NCI-H1694 treated with DMSO at 0.1 percent for 48 hours (cell line): ENCODE measurements at regions not wholly inside any gene's neighbourhood (a gene's known extent, or its start where the extent isn't known, plus 50 kb on each side); places are given as distances from the start of the nearest gene placed in this dataset.
"Not testable (repeated sequence)": the region's sequence is repeated elsewhere in the genome, so short reads cannot be mapped to it uniquely, and the experiment has no call there.

Experiments used
- DNase-seq: peaks from one replicate; lab custom pipeline; 2025; lab: John Stamatoyannopoulos, UW

DNA sequence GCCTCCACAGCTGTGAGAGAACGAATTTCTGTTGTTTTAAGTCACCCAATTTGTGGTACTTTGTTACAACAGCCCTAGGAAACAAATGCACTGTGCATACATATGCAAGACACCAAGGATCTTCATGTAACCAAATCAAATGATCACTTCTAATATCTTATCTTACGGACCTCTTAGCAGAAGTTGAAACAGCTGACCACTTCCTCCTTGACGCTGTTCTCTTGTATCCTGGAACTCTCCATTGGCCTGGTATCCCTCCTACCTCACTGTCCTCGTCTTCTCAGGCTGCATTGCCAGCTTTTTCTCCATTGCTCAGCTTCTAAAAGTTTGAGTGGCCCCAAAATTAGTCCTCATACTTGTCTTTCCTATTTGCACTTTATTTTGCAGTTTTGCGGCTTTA, 200.4 kb downstream of the DLEU7 start:
- no peak for DNase-seq

DNA sequence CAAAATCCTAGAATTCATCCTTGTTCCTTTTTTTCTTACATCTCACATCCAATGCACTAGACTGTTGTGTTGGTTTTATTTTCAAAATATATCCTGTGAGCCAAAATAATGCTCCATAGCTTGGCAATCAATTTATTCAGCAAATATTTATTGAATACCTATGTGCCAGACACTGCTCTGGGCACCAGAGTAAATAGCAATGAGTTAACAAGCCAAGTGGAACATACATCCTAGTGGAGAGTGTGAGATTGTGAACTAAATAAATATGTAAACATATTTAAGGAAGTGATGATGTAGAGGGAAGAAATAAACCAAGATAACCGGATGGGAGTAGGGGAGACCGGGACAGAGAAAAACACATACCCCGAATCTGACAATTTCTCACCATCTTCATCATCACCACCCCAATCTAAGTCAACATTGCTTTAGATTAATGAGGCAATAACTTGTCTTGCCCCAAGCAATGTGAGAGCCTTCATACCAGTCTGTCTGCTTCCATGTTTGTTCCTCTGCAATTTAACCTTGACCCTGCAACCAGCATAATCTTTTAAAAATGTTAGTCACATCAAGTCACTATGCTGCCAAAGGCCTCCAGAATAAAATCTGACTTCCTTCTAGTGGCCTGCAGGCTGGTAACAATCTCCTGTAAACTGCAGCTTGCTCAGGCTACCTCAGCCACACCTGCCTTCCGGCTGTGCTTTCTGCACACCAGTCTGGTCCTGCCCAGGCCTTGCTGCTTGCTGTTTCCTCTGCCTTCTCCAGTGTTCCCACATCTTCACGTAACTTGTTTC, 199.2 kb downstream of the DLEU7 start:
- DNase-seq, result no peak

DNA sequence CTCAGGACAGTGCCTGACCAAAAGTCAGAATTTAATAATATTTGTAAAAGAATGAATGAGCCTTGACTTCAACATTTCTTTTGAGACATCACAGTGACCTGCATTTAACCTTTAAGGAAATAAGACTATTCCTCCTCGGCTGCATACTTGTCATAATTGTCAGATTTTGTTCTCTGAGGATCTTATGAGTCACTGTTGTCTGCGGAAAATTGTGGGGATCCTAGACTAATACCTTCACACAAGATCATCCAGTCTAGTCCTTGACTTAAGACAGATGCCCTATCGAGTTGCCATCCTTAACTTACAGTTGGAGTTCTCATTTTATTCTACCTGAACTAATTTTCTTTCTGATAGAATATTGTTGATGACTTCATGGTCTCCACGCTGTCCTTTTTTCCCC, 198.4 kb downstream of the DLEU7 start:
- no peak for DNase-seq

DNA sequence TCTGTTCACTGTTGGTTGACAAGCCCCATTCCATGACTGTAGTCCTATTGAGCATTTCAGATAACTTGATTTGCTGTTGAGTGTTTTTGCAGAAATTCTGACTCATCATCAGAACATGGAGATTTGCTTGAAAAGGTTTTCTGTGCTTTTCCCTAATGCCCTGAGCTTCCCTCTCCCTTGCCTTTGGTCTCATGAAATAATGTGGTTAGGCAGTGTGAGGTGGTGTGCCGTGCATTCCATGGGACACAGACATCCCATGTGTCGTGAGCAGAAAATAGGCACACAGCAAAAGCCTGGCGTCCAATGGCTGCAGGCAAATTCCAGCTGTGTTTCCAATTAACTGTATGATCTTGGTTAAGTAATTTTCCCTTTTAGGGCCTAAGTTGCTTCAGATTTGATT, 197.4 kb downstream of the DLEU7 start:
- no peak for DNase-seq

DNA sequence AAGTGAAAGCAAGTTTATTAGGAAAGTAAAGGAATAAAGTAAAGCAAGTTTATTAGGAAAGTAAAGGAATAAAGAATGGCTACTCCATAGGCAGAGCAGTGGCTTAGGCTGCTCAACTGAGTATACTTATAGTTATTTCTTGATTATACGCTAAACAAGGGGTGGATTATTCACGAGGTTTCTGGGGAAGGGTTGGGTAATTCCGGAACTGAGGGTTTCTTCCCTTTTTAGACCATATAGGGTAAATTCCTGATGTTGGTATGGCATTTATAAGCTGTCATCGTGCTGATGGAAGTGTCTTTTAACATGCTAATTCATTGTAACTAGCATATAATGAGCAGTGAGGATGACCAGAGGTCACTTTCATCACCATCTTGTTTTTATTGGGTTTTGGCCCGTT, 194.3 kb downstream of the DLEU7 start:
- DNase-seq, result no peak

GRCh38 chr13:50650592-50651504, 192.6 kb downstream of the DLEU7 start:
- no peak for DNase-seq

DNA sequence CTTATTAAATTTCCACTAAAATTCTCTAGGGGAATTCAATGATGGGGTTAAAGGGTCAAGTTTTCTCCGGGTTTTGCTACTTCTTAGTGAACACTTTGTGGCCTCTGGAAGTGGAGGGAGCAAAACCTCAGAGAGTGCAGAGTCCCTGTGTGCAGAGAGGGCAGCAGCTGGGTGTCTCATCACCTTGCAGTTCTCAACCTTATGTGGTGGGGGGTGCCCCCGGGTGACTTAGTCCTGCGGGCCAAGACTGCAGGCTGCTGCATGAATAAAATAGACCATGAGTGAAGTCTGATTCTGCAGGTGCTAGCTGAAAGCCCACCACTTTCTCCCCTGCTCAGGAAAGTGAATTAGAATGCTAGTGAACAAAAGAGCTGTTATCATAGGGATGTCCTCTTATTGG, 191.6 kb downstream of the DLEU7 start:
- DNase-seq, result no peak

DNA sequence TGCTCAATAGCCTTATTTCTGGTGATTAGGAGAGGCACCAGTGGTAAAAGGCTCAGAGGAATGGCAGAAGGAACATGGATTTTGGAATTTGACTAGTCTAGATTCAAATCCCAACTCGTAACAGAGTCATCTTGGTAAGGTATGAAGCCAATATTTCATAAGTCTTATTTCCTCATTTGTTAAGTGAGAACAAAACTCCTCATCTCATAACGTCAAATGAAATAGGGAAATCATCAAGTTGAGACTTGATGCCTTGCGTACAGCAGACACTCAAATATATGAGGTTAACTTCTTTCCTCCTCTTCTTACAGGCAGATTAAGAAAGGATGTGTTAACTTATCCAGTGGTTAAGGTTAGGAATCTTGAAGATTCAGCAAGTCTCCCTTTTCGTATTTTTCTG, 189.2 kb downstream of the DLEU7 start:
- no peak for DNase-seq

DNA sequence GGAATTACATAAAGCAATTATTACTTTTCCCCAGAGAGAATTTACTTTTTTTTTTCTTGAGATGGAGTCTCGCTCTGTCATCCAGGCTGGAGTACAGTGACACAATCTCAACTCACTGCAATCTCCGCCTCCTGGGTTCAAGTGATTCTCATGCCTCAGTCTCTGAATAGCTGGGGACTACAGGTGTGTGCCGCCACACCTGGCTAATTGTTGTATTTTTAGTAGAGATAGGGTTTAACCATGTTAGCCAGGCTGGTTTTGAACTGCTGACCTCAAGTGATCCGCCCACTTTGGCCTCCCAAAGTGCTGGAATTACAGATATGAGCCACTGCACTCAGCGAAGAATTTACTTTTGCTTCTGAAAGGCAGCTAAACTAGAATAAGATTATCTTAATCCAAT, 181.6 kb downstream of the DLEU7 start:
- not testable (repeated sequence) for DNase-seq

GRCh38 chr13:50664951-50665350, 178.5 kb downstream of the DLEU7 start:
- DNase-seq, result no peak

DNA sequence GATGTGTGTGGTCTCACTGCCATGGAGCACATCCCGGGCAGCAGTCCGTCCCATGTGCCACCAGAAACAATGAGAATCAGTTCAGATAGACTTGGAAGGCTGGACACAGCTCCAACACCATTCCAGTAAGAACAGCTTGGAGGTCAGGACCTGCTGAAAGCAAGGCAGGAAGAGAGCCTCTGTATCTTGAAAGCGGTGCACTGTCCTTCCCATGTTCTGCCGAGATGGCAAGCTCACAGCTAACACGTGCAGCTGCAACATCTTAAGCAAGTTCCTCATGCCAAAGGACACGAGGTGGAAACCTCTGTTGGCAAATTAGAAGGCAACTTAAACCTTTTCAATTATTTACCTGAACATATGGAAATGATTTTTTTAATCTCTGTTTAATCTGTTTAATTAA, 175.4 kb downstream of the DLEU7 start:
- DNase-seq, result no peak

- no peak for DNase-seq
These were observed 174.7 kb downstream of the DLEU7 start for GRCh38 chr13:50668691-50669271.

DNA sequence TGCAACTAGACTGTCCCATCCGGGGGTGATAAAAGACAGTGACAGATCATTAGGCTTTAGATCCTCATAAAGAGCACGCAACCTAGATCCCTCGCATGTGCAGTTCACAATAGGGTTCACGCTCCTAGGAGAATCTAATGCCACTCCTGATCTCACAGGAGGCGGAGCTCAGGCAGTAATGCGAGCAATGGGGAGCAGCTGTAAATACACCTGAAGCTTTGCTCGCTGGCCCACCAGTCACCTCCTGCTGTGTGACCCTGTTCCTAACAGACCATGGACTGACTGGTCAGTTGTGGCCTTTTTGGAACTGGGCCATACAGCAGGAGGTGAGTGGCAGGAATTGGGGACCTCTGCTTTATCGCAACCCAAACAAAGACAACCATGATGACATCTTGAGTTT, 173.2 kb downstream of the DLEU7 start:
- DNase-seq, result no peak

GRCh38 chr13:50670847-50671496, 172.5 kb downstream of the DLEU7 start:
- no peak for DNase-seq

DNA sequence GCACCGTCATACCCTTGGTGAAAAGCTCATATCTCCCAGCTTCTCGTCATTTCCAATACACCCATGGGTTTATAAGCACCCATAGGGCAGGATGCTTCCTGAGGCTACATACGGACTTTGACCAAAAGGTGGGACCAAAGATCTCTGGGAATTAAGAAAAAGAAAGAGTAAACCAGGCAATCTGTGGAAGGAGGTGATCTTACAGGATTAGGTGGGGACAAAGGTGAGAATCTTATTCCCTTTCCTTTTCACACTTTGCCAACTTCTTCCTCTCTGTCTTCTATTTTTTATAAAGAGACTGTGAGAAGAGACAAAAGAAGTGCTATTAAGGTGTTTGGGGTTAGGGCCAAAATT, 172.0 kb downstream of the DLEU7 start:
- no peak for DNase-seq

DNA sequence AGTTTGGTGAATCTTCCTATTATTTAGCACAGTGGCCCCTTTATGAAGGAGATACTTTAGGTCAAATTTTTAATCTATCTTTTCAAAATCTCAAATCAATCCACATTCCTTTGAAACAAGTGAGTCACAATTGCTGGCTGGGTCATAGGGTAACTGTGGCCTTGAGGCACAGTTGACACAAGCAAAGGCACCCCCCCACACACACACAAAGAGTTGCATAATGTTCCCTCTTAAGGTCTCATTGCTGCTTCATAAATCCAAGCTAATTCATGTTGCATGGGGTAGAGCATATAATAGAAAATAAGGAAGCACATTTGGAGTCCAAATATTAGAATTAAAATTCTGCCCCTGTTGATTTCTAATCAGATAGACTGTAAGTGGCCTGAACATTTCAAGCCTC, 171.5 kb downstream of the DLEU7 start:
- no peak for DNase-seq

GRCh38 chr13:50675651-50676050, 167.8 kb downstream of the DLEU7 start:
- no peak for DNase-seq

DNA sequence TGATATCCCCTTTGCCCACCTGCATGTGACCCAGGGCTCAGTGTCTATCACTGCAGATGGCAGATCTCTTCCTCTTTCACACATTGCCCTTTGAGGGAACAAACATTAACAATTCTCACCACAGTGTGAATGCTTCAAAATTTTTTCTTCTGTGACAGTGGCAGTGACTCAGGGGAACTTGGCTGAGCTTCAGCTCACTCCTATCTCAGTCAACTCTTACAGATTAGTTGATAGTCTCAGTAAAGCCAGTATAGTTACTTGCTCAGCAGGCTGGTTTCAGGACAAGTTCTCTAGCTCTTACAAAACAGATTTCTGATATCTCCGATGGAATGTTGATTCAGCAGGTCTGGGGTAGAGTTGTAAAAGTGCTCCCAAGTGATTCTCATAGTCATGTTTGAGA, 166.9 kb downstream of the DLEU7 start:
- no peak for DNase-seq

- no peak for DNase-seq
These were observed 166.2 kb downstream of the DLEU7 start for GRCh38 chr13:50677258-50677657.

DNA sequence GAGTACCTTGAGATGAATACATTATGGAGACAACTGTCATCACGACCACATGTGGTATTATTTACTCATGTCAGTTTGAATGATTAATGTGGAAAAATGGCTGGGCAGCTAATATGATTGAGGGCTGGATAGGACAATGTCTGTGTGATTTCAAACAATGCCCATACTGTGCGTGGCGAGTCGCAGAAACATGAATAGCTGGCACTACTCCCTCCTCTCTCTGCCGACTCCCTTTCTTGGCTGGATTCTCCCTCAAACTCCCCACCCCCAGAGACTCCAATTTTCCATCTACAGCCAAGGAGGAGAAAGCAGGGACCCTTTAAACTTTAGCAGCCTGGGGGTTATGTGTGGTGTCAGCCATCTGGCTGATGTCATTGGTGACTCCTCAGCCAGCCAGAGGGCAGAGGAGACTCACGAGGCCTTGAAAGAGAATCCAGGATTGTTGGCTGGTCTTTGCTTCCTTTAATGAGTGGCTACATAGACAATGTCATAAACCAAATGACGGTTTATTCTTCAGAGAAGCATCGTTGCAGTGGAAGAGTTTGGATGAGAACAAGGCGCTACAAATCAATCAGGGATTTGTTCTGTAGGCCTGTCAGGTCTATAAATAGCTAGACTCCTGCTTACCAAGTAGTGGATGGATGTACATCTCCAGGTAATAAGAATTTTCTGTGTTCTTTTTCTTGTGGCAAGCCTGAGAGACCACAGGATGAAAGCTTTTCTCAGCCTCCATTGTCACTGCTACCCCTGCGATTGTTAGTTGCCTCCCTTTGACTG, 165.6 kb downstream of the DLEU7 start:
- DNase-seq, result no peak

DNA sequence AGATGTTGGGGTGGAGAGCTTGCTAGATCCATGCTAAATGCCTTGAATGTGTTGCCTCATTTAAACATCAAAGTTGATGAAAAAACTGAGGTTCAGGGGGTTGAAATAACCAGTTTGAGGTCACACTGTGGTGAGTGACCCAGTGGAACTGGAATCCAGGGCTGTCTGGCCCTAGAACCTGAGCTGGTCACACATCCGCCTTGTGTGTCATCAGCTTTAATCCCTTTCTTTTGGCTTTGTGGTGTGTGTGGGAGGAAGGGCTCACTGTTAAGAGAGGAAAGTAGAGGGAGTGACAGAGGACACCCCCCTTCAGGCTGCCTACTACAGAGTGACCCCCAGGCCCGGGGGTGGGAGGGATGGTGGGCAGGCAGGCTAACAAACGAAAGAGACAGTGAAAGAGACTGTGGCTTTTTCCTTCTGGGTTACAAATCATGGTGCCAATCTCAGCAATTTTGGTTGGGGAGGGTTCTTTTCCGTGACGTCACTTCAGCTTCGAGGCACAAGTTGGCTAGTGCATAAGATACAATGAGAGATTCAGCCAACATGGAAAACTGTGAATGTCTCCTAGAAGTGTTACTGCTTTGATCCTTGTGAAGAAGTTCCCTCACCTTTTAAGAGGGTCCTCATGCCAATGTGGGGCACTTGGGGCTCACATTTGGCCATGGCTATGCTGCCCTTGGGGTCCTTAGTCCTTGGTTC, 164.9 kb downstream of the DLEU7 start:
- no peak for DNase-seq
